Uterus (tissue), 3 donors: ENCODE measurements at regions not wholly inside any gene's neighbourhood (a gene's known extent, or its start where the extent isn't known, plus 50 kb on each side); places are given as distances from the start of the nearest gene placed in this dataset.

ENCODE experiments used
- DNase-seq, 2 donors: peaks; one replicate each; pipeline ENCODE4 v3.0.0-alpha.2; 2019 to 2020
- H3K27ac ChIP-seq, 2 donors: fragments of 200-600 bp; sonication (generic); 1 replicate in 1 of 2; 2 replicates in 1 of 2; pipeline ENCODE4 v1.5.1; 2016 to 2018
- H3K27me3 ChIP-seq, 2 donors: fragments of 200-600 bp; sonication (generic); one replicate each; pipeline ENCODE4 v1.5.1; 2018 to 2019; ENCODE audit warnings: control low read depth in 1 of 2
- H3K36me3 ChIP-seq, 2 donors: fragments of 200-600 bp; sonication (generic); one replicate each; pipeline ENCODE4 v1.5.1; 2019; ENCODE audit warnings: control low read depth in 1 of 2
- H3K4me1 ChIP-seq, 2 donors: fragments of 200-600 bp; sonication (generic); one replicate each; pipeline ENCODE4 v1.5.1; 2018 to 2019; ENCODE audit warnings: control low read depth in 1 of 2
- H3K4me3 ChIP-seq, 2 donors: fragments of 200-600 bp; sonication (generic); 1 replicate in 1 of 2; 2 replicates in 1 of 2; pipeline ENCODE4 v1.5.1; 2018 to 2019; ENCODE audit warnings: mild to moderate bottlenecking in 1 of 2
- H3K9me3 ChIP-seq, 2 donors: fragments of 200-600 bp; sonication (generic); one replicate each; pipeline ENCODE4 v1.5.1; 2019; ENCODE audit warnings: control low read depth in 1 of 2
- POLR2A ChIP-seq, 2 donors: fragments of 450-650 bp; IDR thresholded peaks; one replicate each; pipeline ENCODE4 v1.6.1; 2016; ENCODE audit warnings: antibody characterized with exemption in 2 of 2, mild to moderate bottlenecking in 1 of 2, moderate library complexity in 1 of 2
- intact Hi-C: fragments of 100-400 bp; cut with DNase I; formaldehyde crosslinking; loops from one replicate; pipeline ENCODE4 v1.15.1; 2023; ENCODE audit warnings: low total_unique reads
- TF ChIP-seq, protein P1 (sequence below), 4 experiments: fragments of 200-600 bp in 2 of 4; fragments of 450-650 bp in 2 of 4; sonication (generic) in 2 of 4; IDR thresholded peaks; one replicate each; pipeline ENCODE4 v1.5.1; 2016 to 2019; ENCODE audit warnings: antibody characterized with exemption in 4 of 4, mild to moderate bottlenecking in 2 of 4, moderate library complexity in 1 of 4
- donor health status: DM: yes; HTN: yes; CAD: no.

DNA sequence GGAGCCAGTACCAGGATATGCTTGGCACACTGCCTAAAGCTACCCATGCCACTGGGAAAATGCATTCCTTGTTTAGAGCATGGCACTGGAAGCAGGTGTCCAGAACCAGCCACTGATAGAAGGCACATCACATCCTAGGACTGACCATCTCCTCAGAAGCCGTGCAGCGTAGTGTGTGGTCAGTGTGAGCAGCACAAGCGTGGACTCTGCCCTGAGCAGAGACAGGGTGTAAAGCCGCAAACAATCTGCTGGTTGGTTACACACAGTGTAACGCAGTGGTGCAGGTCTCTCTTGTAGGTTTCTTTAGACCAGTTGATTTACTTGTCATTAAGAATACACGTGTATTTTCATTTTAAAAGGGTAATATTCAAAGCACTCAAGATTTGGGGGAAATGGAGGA, 377.8 kb upstream of the HS6ST1 start:
- TF ChIP-seq, protein P1, sequence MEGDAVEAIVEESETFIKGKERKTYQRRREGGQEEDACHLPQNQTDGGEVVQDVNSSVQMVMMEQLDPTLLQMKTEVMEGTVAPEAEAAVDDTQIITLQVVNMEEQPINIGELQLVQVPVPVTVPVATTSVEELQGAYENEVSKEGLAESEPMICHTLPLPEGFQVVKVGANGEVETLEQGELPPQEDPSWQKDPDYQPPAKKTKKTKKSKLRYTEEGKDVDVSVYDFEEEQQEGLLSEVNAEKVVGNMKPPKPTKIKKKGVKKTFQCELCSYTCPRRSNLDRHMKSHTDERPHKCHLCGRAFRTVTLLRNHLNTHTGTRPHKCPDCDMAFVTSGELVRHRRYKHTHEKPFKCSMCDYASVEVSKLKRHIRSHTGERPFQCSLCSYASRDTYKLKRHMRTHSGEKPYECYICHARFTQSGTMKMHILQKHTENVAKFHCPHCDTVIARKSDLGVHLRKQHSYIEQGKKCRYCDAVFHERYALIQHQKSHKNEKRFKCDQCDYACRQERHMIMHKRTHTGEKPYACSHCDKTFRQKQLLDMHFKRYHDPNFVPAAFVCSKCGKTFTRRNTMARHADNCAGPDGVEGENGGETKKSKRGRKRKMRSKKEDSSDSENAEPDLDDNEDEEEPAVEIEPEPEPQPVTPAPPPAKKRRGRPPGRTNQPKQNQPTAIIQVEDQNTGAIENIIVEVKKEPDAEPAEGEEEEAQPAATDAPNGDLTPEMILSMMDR (IDR thresholded peaks at IDR 0.05): no peak
- no peak for TF ChIP-seq POLR2A (IDR thresholded peaks at IDR 0.05)
- intact Hi-C loops: no loop called here

DNA sequence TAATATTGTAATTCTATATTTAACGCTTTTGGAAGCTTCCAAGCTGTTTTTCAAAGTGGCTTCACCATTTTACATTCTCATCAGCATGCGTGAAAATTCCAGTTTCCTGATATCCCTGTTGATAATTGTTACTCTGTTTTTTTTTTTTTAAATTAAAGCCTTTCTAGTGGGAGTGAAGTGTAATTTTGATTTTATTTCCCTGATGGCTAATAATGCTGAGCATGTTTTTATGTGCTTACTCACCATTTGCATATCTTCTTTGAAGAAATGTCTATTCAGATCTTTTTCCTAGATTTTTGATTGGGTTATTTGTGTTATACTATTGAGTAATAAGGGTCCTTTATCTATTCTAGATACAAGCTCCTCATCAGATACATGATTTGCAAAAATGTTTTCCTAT, 382.8 kb upstream of the HS6ST1 start:
- H3K9me3 ChIP-seq: no peaks in the 10 kb centered on the region
- H3K4me1 ChIP-seq: no peaks in the 10 kb centered on the region
- H3K4me3 ChIP-seq: no peak overlapping the region
- H3K27me3 ChIP-seq: no peaks in the 10 kb centered on the region
- H3K36me3 ChIP-seq: no peaks in the 10 kb centered on the region
- no peak for DNase-seq
- H3K27ac ChIP-seq: no peak overlapping the region
- intact Hi-C loops: no loop called here
- no peak for TF ChIP-seq POLR2A (IDR thresholded peaks at IDR 0.05)
- TF ChIP-seq, protein P1 (IDR thresholded peaks at IDR 0.05): no peak

More for the DNA sequence above, 377.8 kb upstream of the HS6ST1 start:
- DNase-seq: no peak
- H3K4me3 ChIP-seq: no peak overlapping the region
- H3K27ac ChIP-seq: no peak overlapping the region
- no peaks in the 10 kb centered on the region for H3K27me3 ChIP-seq
- H3K9me3 ChIP-seq: no peaks in the 10 kb centered on the region
- H3K4me1 ChIP-seq: no peaks in the 10 kb centered on the region
- H3K36me3 ChIP-seq: no peaks in the 10 kb centered on the region

DNA sequence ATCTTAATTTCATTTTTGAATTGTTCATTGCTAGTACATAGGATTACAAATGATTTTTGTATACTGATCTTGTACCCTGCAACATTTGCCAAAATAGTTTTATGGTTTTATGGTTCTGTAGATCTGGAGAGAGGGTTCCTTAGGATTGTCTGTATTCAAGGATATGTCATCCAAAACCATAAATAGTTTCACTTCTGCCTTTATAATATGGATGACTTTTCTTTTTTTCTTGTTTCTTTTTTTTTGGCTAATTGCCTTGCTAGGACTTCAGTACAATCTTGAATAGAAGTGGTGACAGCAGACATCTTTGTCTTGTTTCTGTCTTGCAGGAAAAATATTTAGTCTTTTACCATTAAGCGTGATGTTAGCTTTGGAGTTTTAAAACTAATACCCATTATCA, 383.9 kb upstream of the HS6ST1 start:
- Histone ChIP-seq H3K36me3 (no peaks in the 10 kb centered on the region), H3K9me3 (peaks cover 0 to 1% of the 10 kb centered on the region in 2 donors), H3K27ac (no peak overlapping the region), H3K4me1 (no peaks in the 10 kb centered on the region), H3K4me3 (no peak overlapping the region), H3K27me3 (no peaks in the 10 kb centered on the region)
- DNase-seq: no peak
- intact Hi-C loops: no loop called here
- TF ChIP-seq, protein P1 (IDR thresholded peaks at IDR 0.05): no peak
- no peak for TF ChIP-seq POLR2A (IDR thresholded peaks at IDR 0.05)

DNA sequence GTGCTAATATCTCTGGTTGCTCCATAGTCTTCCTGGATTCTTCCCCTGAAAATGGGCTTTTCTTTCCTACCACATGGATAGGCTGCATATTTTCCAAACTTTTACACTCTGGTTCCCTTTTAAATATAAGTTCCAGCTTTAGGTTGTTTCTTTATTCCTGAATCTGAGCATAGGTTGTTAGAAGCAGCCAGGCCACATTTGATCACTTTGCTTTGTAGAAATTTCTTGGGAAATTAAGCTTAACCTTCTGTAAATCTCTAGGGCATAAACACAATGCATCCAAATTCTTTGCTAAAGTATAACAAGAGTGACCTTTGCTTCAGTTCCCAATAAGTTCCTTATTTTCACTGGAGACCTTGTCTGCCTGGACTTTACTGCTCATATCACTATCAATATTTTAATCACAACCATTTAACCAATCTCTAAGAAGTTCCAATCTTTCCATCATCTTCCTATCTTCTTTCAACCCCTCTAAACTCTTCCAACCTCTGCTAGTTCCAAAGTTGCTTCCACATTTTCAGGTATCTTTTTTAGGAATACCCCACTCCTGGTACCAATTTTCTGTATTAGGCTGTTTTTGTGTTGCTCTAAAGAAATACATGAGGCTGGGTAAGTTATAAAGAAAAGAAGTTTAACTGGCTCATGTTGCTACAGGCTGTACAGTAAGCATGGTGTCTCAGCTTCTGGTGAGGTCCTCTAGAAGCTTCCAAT, 389.6 kb upstream of the HS6ST1 start:
- intact Hi-C loops: no loop called here
- Histone ChIP-seq H3K27ac (no peak overlapping the region), H3K9me3 (peaks cover 0 to 3% of the 10 kb centered on the region in 2 donors), H3K27me3 (no peaks in the 10 kb centered on the region), H3K4me3 (no peak overlapping the region), H3K4me1 (no peaks in the 10 kb centered on the region), H3K36me3 (no peaks in the 10 kb centered on the region)
- TF ChIP-seq POLR2A (IDR thresholded peaks at IDR 0.05): no peak
- TF ChIP-seq, protein P1 (IDR thresholded peaks at IDR 0.05): no peak
- DNase-seq: no peak

DNA sequence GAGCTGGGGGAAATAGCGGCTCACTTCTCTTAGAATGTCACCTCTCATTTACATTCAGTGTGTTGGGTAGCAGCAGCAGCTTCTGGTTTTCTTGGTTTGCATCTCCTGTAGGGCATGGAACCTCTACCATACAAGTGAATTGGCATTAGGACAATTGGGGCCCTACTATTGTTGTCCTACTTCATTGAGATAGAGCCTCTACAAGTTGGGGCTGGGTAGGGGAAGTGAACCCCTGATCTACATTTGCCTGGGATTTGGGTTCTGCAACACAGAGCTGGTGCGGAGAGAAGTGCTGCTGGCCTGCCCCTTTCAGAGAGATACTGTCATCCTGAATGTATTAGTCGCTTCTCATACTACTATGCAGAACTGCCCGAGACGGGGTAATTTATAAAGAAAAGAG, 391.6 kb upstream of the HS6ST1 start:
- DNase-seq: no peak
- intact Hi-C loops: no loop called here
- TF ChIP-seq, protein P1 (IDR thresholded peaks at IDR 0.05): no peak
- TF ChIP-seq POLR2A (IDR thresholded peaks at IDR 0.05): no peak

More for the DNA sequence above, 391.6 kb upstream of the HS6ST1 start:
- Histone ChIP-seq H3K27me3 (no peaks in the 10 kb centered on the region), H3K4me1 (no peaks in the 10 kb centered on the region), H3K36me3 (no peaks in the 10 kb centered on the region), H3K4me3 (no peak overlapping the region), H3K27ac (no peak overlapping the region), H3K9me3 (peaks cover 0 to 3% of the 10 kb centered on the region in 2 donors)
